ENCODE measurements at regions not wholly inside any gene's neighbourhood (a gene's known extent, or its start where the extent isn't known, plus 50 kb on each side); places are given as distances from the start of the nearest gene placed in this dataset.

- FAIRE-seq, result no peak
Measured at GRCh38 chr4:119930546-119930945, 136.1 kb downstream of the MAD2L1 start.

- no peak for FAIRE-seq
Measured at GRCh38 chr4:119921830-119922229, 144.8 kb downstream of the MAD2L1 start.

- no peak for FAIRE-seq
Measured at GRCh38 chr4:119906277-119906676, 160.4 kb downstream of the MAD2L1 start.

- FAIRE-seq, result no peak
Measured at GRCh38 chr4:119898211-119898610, 168.4 kb downstream of the MAD2L1 start.

GRCh38 chr4:119897260-119897659 is 169.4 kb downstream of the MAD2L1 start:
- no peak for FAIRE-seq

- FAIRE-seq, result no peak
Measured at GRCh38 chr4:119894650-119895208, 171.9 kb downstream of the MAD2L1 start.

GRCh38 chr4:119873794-119874325 is 192.8 kb downstream of the MAD2L1 start:
- no peak for FAIRE-seq

GRCh38 chr4:119873132-119873531 is 193.5 kb downstream of the MAD2L1 start:
- no peak for FAIRE-seq

GRCh38 chr4:119872371-119873016 is 194.2 kb downstream of the MAD2L1 start:
- no peak for FAIRE-seq

GRCh38 chr4:119870856-119871255 is 195.8 kb downstream of the MAD2L1 start:
- FAIRE-seq, result no peak

- FAIRE-seq, result peak; percentile 77
Measured at GRCh38 chr4:119865789-119866188, 200.9 kb downstream of the MAD2L1 start.

- no peak for FAIRE-seq
Measured at GRCh38 chr4:119865389-119865788, 201.3 kb downstream of the MAD2L1 start.

- FAIRE-seq, result no peak
Measured at GRCh38 chr4:119861731-119862130, 204.9 kb downstream of the MAD2L1 start.

GRCh38 chr4:119858176-119858575 is 208.5 kb downstream of the MAD2L1 start:
- no peak for FAIRE-seq

GRCh38 chr4:119854364-119854763 is 212.3 kb downstream of the MAD2L1 start:
- no peak for FAIRE-seq

- no peak for FAIRE-seq
Measured at GRCh38 chr4:119851649-119852048, 215.0 kb downstream of the MAD2L1 start.

- no peak for FAIRE-seq
Measured at GRCh38 chr4:119841361-119841760, 212.8 kb upstream of the PDE5A start.

GRCh38 chr4:119835613-119835910 is 207.0 kb upstream of the PDE5A start:
- no peak for FAIRE-seq

GRCh38 chr4:119834906-119835612 is 206.5 kb upstream of the PDE5A start:
- FAIRE-seq, result peak; percentile 10

- no peak for FAIRE-seq
Measured at GRCh38 chr4:119833611-119834010, 205.0 kb upstream of the PDE5A start.

- no peak for FAIRE-seq
Measured at GRCh38 chr4:119832776-119833175, 204.2 kb upstream of the PDE5A start.

GRCh38 chr4:119829326-119829725 is 200.7 kb upstream of the PDE5A start:
- FAIRE-seq, result no peak

GRCh38 chr4:119825696-119826095 is 197.1 kb upstream of the PDE5A start:
- no peak for FAIRE-seq

GRCh38 chr4:119823891-119824290 is 195.3 kb upstream of the PDE5A start:
- no peak for FAIRE-seq
